Jurkat, Clone E6-1 (cell line): ENCODE measurements at regions not wholly inside any gene's neighbourhood (a gene's known extent, or its start where the extent isn't known, plus 50 kb on each side); places are given as distances from the start of the nearest gene placed in this dataset.

Source experiments
- DNase-seq: peaks from one replicate; pipeline ENCODE4 v3.0.0-alpha.2; 2011; ENCODE audit warnings: low read depth, low spot score
- H3K4me3 ChIP-seq: 2 replicates; pipeline ENCODE4 v1.5.1; 2011; ENCODE audit warnings: mild to moderate bottlenecking, low read length, control low read depth, moderate library complexity

DNA sequence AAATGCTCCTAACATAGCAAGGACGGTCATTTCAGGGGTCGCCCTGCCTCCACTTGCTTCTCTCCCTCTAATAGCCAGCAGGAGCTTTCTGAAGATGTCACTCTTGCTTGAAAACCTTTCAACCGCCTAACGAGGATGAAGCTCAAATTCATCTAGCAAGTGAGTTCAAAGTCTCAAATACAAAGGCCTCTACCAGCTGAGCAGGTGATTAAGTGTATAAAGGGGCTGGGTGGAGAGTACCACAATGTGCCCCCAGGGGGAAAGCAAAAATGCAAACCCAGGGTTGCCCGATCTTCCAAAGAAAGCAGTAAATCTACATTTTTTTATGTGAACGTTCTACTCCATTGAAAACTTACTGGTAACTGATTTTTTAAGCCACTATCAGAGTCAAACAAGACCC lies 50.4 kb upstream of the GRIP2 start:
- no peak for DNase-seq
- no peak overlapping the region for H3K4me3 ChIP-seq

DNA sequence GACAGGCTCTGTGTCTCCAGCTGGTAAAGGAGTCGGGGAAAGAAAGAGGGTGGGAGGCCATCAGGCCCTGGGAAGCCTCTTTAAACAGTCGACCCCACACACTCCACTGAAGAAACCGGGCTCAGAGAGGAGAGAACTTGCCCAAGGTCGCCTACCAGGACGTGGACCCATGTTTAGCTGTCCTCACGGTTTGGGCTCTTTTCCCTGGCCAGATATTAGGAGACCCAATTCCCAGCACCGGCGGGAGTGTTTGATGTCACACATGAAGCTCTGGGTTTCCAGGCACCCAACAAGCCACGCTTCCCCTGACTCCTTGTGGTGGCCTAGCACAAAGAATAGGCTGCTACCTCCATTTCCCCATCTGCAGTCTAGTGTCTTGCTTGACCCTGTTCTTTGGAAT lies 52.2 kb upstream of the GRIP2 start:
- H3K4me3 ChIP-seq = no peak overlapping the region
- DNase-seq = no peak

DNA sequence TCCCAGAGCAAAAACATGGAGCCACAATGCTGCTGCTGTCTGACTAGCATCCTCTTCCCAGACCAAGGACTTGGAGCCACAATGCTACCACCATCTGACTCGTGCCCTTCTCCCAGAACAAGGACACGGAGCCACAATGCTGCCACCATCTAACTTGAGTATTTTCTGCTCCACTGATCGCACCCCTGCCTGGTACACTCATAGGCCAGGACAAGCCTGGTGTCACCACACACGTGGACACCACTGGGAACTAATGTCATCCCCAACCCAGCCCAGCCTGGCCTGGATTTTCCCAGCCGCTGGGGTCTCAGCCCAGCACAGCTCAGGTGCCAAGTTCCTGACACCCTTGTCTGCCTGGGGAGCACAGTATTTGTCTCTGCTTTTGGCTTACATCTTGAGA lies 52.7 kb upstream of the GRIP2 start:
- no peak for DNase-seq
- no peak overlapping the region for H3K4me3 ChIP-seq

DNA sequence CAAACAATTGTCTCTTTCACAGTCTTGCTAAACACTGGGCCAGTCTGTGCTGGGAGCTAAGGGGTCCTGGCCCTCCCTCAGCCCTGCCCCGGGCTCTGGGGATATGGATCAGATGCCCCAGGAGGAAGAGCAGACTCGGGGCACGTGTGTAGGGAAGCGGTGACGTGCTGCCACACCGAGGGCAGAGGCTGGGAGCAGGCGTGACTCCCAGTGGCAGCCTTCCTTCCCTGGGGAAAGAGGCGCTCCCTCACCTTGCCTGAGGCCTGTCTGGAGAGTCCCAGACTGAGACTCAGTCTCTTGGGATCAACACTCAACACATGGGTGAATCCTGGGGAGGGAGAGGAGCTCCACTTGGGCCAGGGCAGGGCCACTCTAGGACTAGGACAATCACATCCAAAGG lies 54.1 kb upstream of the GRIP2 start:
- DNase-seq = no peak
- no peak overlapping the region for H3K4me3 ChIP-seq

DNA sequence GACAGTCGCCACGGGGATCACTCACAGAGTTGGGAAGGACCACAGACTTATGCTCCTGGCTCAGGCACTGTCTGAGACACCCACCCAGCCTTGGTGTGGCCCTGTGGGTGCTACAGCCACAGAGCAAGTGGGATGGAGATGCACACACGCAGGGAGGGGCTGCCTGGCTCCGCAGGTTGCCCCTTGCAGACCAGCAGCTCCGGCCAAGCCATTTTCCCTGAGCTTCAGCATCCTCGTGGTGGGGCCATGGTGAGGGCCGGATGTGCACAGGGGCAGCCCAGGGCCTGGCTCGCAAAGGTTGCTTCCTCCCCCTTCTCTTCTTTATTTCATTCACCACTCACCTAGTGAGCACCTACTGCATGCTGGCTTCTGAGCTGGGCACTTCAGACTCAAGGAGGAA lies 55.4 kb upstream of the GRIP2 start:
- H3K4me3 ChIP-seq = no peak overlapping the region

DNA sequence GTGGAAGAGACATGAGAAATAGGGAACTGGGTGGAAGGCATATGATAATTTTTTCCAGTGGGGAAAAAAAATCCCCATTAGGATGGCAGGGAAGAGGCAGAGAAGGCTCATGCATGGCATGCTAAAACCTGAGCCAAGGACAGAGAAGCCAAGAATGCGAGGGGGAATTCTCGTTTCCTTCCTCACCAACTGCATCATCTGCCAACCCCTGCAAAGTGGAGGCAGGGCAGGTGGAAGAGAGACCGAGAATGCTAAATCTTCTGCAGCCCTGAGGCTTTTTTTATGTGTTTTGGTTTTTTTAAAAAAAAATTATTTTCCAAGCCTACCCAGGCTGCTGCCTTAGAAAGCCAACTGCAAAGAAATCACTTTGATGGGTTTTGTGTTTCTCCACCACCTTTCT lies 54.3 kb upstream of the CCDC174 start:
- no peak overlapping the region for H3K4me3 ChIP-seq
- no peak for DNase-seq

More for the DNA sequence above, 55.4 kb upstream of the GRIP2 start:
- DNase-seq = no peak

DNA sequence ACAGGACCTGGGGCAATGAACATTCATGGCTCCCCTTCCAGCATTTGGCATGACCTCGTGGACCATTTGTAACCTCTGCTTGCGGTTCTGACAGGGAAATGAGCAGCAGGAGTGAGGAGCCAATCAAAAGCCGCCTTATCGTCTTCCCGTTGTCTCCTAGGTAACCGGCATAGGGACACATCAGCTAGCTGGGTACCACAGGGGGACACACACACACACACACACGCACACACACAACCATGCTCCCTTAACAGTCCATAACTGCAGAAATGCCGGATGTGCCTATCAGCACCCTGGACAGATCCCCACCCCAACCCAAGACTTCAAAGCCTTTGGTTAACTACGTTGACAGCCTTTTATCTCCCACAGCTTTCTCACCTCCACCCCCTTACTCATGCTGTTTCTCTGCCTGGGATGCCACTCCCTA lies 53.4 kb upstream of the CCDC174 start:
- H3K4me3 ChIP-seq = no peak overlapping the region
- peak; percentile 97 for DNase-seq

DNA sequence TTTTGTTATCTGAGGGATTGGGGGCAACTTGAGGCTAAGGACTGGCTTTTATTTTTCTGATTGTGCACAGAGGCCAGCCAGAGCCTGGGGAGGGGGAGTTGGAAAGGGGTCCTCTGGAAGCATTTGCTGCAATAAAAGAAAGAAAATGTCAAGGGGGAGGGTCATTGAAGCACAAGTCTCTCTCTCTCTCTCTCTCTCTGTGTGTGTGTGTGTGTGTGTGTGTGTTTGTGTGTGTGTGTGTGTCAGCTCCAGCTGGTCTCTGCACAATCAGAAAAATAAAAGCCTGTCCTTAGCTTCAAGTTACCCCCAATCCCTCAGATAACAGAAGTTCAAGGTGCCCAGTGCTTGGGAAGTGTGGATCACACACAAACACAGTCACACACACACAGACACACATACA lies 52.1 kb upstream of the CCDC174 start:
- no peak for DNase-seq
- no peak overlapping the region for H3K4me3 ChIP-seq

DNA sequence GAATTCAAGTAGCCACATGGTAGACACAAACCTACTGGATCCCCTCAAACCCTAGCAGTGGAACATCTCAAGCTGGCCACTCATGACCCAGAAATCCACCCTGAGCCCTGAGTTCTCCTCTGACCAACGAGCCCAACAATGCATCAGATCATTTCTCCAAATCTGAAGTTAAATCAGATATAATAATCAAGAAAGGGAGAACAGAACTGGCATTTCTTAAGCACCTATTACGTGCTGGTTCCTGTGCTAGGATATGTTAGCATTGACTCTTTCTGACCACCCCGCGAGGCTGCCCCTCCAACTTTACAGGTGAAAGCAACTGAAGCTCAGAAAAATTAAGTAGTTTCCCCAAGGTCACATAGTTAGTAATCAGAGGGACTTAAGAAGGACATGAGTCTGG lies 51.5 kb upstream of the CCDC174 start:
- no peak for DNase-seq
- no peak overlapping the region for H3K4me3 ChIP-seq

DNA sequence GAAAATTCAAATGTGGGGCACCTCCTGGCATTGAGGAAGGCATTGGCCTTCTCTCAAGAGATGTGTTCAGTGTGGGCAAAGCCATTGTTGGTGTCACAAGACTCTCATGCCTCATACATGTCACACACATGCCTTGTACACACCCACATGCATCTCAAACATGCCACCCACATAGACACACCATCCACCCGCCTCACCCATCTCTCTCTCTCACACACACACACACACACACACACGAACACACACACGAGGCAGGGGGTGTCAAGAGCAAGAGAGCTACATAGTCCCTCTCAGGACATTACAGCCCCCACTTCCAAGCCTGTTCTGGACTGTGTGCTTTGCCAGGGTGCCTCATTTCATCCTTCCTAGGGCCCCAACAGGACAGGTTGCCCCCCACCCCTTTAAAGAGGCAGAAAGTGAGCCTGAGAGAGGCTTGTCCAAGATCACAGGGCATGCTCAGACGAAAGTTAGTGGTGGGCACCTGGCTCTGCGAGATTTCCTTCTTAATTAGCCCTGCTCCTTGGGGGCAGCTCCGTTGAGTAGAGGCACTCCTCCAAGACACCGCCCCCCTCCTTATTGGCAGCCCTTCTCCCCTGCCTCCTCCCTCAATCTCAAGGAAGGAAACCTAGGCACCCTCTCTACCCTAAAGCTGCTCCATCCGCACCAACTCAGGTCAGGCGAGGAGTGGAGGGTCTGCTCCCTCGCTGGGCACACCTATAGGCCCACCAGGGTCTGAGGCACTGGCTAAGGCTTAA lies 50.5 kb upstream of the CCDC174 start:
- H3K4me3 ChIP-seq = no peak overlapping the region
- DNase-seq = no peak

DNA sequence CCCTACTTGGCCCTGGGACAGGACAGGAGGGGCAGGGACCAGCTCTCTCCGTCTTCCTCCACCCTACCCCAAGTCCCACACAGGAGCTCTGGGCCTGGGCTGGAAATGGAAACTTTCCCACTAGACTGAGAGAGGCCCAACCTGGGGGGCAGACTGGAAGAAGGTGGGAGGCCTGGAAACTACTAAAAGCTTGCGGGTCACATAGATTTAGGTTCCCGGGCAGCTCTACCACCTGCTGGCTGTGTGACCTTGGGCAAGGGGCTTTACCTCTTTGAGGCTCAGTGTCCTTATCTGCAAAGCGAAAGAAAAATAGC lies 49.9 kb upstream of the CCDC174 start:
- H3K4me3 ChIP-seq = no peak overlapping the region
- DNase-seq = no peak
